ENCODE measurements at regions not wholly inside any gene's neighbourhood (a gene's known extent, or its start where the extent isn't known, plus 50 kb on each side); places are given as distances from the start of the nearest gene placed in this dataset.

- Mint-ChIP-seq H3K27ac (ENCODE audit: unreplicated experiment) (no peak overlapping the region), H3K36me3 (ENCODE audit: low read depth) (no peaks in the 10 kb centered on the region), H3K4me3 (ENCODE audit: unreplicated experiment) (no peak overlapping the region), H3K27me3 (ENCODE audit: low read depth) (no peaks in the 10 kb centered on the region), H3K4me1 (ENCODE audit: low read depth) (peaks cover 11% of the 10 kb centered on the region), H3K9me3 (ENCODE audit: low read depth) (no peaks in the 10 kb centered on the region)
- DNase-seq (ENCODE audit: low spot score): no peak
- no peak for TF ChIP-seq CTCF (IDR thresholded peaks at IDR 0.05)
These were observed 94.9 kb upstream of the PDE1A start for GRCh38 chr2:182521453-182522404.

- Mint-ChIP-seq H3K4me1 (ENCODE audit: low read depth) (peaks cover 11% of the 10 kb centered on the region), H3K9me3 (ENCODE audit: low read depth) (no peaks in the 10 kb centered on the region), H3K27ac (ENCODE audit: unreplicated experiment) (no peak overlapping the region), H3K36me3 (ENCODE audit: low read depth) (peaks cover 1% of the 10 kb centered on the region), H3K27me3 (ENCODE audit: low read depth) (no peaks in the 10 kb centered on the region), H3K4me3 (ENCODE audit: unreplicated experiment) (no peak overlapping the region)
- no peak for TF ChIP-seq CTCF (IDR thresholded peaks at IDR 0.05)
- no peak for DNase-seq (ENCODE audit: low spot score)
These were observed 95.6 kb upstream of the PDE1A start for GRCh38 chr2:182522405-182522896.

GRCh38 chr2:182522972-182523473 is 96.2 kb upstream of the PDE1A start:
- Mint-ChIP-seq H3K9me3 (ENCODE audit: low read depth) (peaks cover 4% of the 10 kb centered on the region), H3K36me3 (ENCODE audit: low read depth) (peaks cover 1% of the 10 kb centered on the region), H3K27ac (ENCODE audit: unreplicated experiment) (no peak overlapping the region), H3K4me1 (ENCODE audit: low read depth) (peaks cover 11% of the 10 kb centered on the region), H3K4me3 (ENCODE audit: unreplicated experiment) (no peak overlapping the region), H3K27me3 (ENCODE audit: low read depth) (no peaks in the 10 kb centered on the region)
- TF ChIP-seq CTCF (IDR thresholded peaks at IDR 0.05): no peak
- DNase-seq (ENCODE audit: low spot score): no peak

GRCh38 chr2:182530636-182531035 is 103.8 kb upstream of the PDE1A start:
- no peak for DNase-seq (ENCODE audit: low spot score)
- Mint-ChIP-seq H3K27ac (ENCODE audit: unreplicated experiment) (no peak overlapping the region), H3K4me1 (ENCODE audit: low read depth) (no peaks in the 10 kb centered on the region), H3K4me3 (ENCODE audit: unreplicated experiment) (no peak overlapping the region), H3K9me3 (ENCODE audit: low read depth) (peaks cover 21% of the 10 kb centered on the region), H3K36me3 (ENCODE audit: low read depth) (peaks cover 1% of the 10 kb centered on the region), H3K27me3 (ENCODE audit: low read depth) (no peaks in the 10 kb centered on the region)
- TF ChIP-seq CTCF (IDR thresholded peaks at IDR 0.05): no peak

- no peak for DNase-seq (ENCODE audit: low spot score)
- no peaks in the 10 kb centered on the region for H3K36me3 Mint-ChIP-seq (ENCODE audit: low read depth)
- no peaks in the 10 kb centered on the region for H3K27me3 Mint-ChIP-seq (ENCODE audit: low read depth)
- H3K27ac Mint-ChIP-seq (ENCODE audit: unreplicated experiment): no peak overlapping the region
- H3K4me1 Mint-ChIP-seq (ENCODE audit: low read depth): peaks cover 4% of the 10 kb centered on the region
- TF ChIP-seq CTCF (IDR thresholded peaks at IDR 0.05): no peak
- H3K9me3 Mint-ChIP-seq (ENCODE audit: low read depth): peaks cover 7% of the 10 kb centered on the region
- H3K4me3 Mint-ChIP-seq (ENCODE audit: unreplicated experiment): no peak overlapping the region
These were observed 113.4 kb upstream of the PDE1A start for GRCh38 chr2:182540252-182540651.
